Esophagus muscularis mucosa (tissue), 3 donors: ENCODE measurements at regions not wholly inside any gene's neighbourhood (a gene's known extent, or its start where the extent isn't known, plus 50 kb on each side); places are given as distances from the start of the nearest gene placed in this dataset.

ENCODE experiments used
- CTCF ChIP-seq, 3 experiments: fragments of 200-600 bp in 2 of 3; fragments of 450-650 bp in 1 of 3; sonication (generic) in 2 of 3; IDR thresholded peaks; one replicate each; pipeline ENCODE4 v1.5.1; 2017 to 2019; ENCODE audit warnings: antibody characterized with exemption in 3 of 3, mild to moderate bottlenecking in 2 of 3, moderate library complexity in 1 of 3
- POLR2A ChIP-seq: fragments of 450-650 bp; IDR thresholded peaks from one replicate; pipeline ENCODE4 v1.6.1; 2017; ENCODE audit warnings: antibody characterized with exemption, moderate library complexity, mild to moderate bottlenecking, low read depth

GRCh38 chr2:158022888-158023287 is 78.8 kb upstream of the UPP2 start:
- TF ChIP-seq CTCF (IDR thresholded peaks at IDR 0.05) (no peak), POLR2A (no peak)
